ENCODE measurements at regions not wholly inside any gene's neighbourhood (a gene's known extent, or its start where the extent isn't known, plus 50 kb on each side); places are given as distances from the start of the nearest gene placed in this dataset.
"Not testable (repeated sequence)": the region's sequence is repeated elsewhere in the genome, so short reads cannot be mapped to it uniquely, and the experiment has no call there.

GRCh38 chr9:27817747-27818146 lies 244.5 kb upstream of the C9orf72 start:
- Histone ChIP-seq H3K9me3 (no peaks in the 10 kb centered on the region), H3K4me1 (no peaks in the 10 kb centered on the region), H3K4me3 (no peak overlapping the region), H3K36me3 (no peaks in the 10 kb centered on the region), H3K27me3 (no peaks in the 10 kb centered on the region), H3K27ac (no peak overlapping the region)
- ATAC-seq = no peak
- intact Hi-C loops (cut with DNase I) = no loop called here
- no peak for DNase-seq
- no peak for TF ChIP-seq CTCF (IDR thresholded peaks at IDR 0.05)

GRCh38 chr9:27818348-27818747 lies 245.1 kb upstream of the C9orf72 start:
- TF ChIP-seq CTCF (IDR thresholded peaks at IDR 0.05) = no peak
- H3K9me3 ChIP-seq = no peaks in the 10 kb centered on the region
- ATAC-seq (no peak), DNase-seq (no peak)
- no peaks in the 10 kb centered on the region for H3K36me3 ChIP-seq
- no peak overlapping the region for H3K27ac ChIP-seq
- no peaks in the 10 kb centered on the region for H3K27me3 ChIP-seq
- intact Hi-C loops (cut with DNase I) = no loop called here
- no peaks in the 10 kb centered on the region for H3K4me1 ChIP-seq
- H3K4me3 ChIP-seq = no peak overlapping the region

- no peak for ATAC-seq
- intact Hi-C loops (cut with DNase I) = no loop called here
- no peaks in the 10 kb centered on the region for H3K27me3 ChIP-seq
- no peaks in the 10 kb centered on the region for H3K9me3 ChIP-seq
- H3K4me3 ChIP-seq = no peak overlapping the region
- H3K4me1 ChIP-seq = no peaks in the 10 kb centered on the region
- DNase-seq = no peak
- no peaks in the 10 kb centered on the region for H3K36me3 ChIP-seq
- TF ChIP-seq CTCF (IDR thresholded peaks at IDR 0.05) = no peak
- no peak overlapping the region for H3K27ac ChIP-seq
Observed at GRCh38 chr9:27828908-27829307, 255.6 kb upstream of the C9orf72 start.

- no peak for ATAC-seq
- intact Hi-C loops (cut with DNase I) = no loop called here
- H3K27ac ChIP-seq = no peak overlapping the region
Observed at GRCh38 chr9:27829621-27830020, 256.3 kb upstream of the C9orf72 start.

GRCh38 chr9:27832108-27832507 lies 258.8 kb upstream of the C9orf72 start:
- H3K4me1 ChIP-seq; H3K27ac ChIP-seq; intact Hi-C loops (cut with DNase I); ATAC-seq; DNase-seq; H3K4me3 ChIP-seq; H3K9me3 ChIP-seq; H3K27me3 ChIP-seq; H3K36me3 ChIP-seq: not testable (repeated sequence)

More at GRCh38 chr9:27829621-27830020, 256.3 kb upstream of the C9orf72 start:
- DNase-seq = no peak
- H3K9me3 ChIP-seq = no peaks in the 10 kb centered on the region
- no peak overlapping the region for H3K4me3 ChIP-seq
- no peaks in the 10 kb centered on the region for H3K36me3 ChIP-seq
- H3K27me3 ChIP-seq = no peaks in the 10 kb centered on the region
- TF ChIP-seq CTCF (IDR thresholded peaks at IDR 0.05) = no peak
- no peaks in the 10 kb centered on the region for H3K4me1 ChIP-seq

- intact Hi-C loops (cut with DNase I) = no loop called here
- ATAC-seq (no peak), DNase-seq (no peak)
- H3K27me3 ChIP-seq = no peaks in the 10 kb centered on the region
- H3K27ac ChIP-seq = no peak overlapping the region
- no peaks in the 10 kb centered on the region for H3K4me1 ChIP-seq
- H3K4me3 ChIP-seq = no peak overlapping the region
- no peak for TF ChIP-seq CTCF (IDR thresholded peaks at IDR 0.05)
- no peaks in the 10 kb centered on the region for H3K36me3 ChIP-seq
- H3K9me3 ChIP-seq = no peaks in the 10 kb centered on the region
Observed at GRCh38 chr9:27835286-27835685, 262.0 kb upstream of the C9orf72 start.
